ENCODE measurements at regions not wholly inside any gene's neighbourhood (a gene's known extent, or its start where the extent isn't known, plus 50 kb on each side); places are given as distances from the start of the nearest gene placed in this dataset.
"Not testable (repeated sequence)": the region's sequence is repeated elsewhere in the genome, so short reads cannot be mapped to it uniquely, and the experiment has no call there.

- Histone ChIP-seq H4K20me1 (ENCODE audit: insufficient read depth, low read length) (no peaks in the 10 kb centered on the region), H3K4me1 (ENCODE audit: insufficient read depth, low read length) (no peaks in the 10 kb centered on the region), H3K36me3 (ENCODE audit: insufficient read depth, low read length) (no peaks in the 10 kb centered on the region), H3K27me3 (ENCODE audit: insufficient read depth, low read length) (no peaks in the 10 kb centered on the region), H3K9me3 (ENCODE audit: low read depth, low read length) (no peaks in the 10 kb centered on the region), H3K79me2 (ENCODE audit: insufficient read depth, low read length) (no peaks in the 10 kb centered on the region), H2AFZ (ENCODE audit: low read length) (no peak overlapping the region), H3K4me2 (ENCODE audit: insufficient read depth, low read length) (no peak overlapping the region), H3K4me3 (ENCODE audit: insufficient read depth, low read length) (no peak overlapping the region), H3K27ac (ENCODE audit: low read depth, low read length) (no peak overlapping the region)
- no peak for TF ChIP-seq CTCF (IDR thresholded peaks at IDR 0.05; ENCODE audit: extremely low read depth, low read depth, low read length)
- DNase-seq (ENCODE audit: insufficient read length, low spot score, missing footprints) = no peak
Measured at GRCh38 chr2:13694673-13695072, 937.8 kb upstream of the LRATD1 start.

GRCh38 chr2:13696601-13697000, 935.9 kb upstream of the LRATD1 start:
- no peaks in the 10 kb centered on the region for H4K20me1 ChIP-seq (ENCODE audit: insufficient read depth, low read length)
- no peaks in the 10 kb centered on the region for H3K36me3 ChIP-seq (ENCODE audit: insufficient read depth, low read length)
- H3K79me2 ChIP-seq (ENCODE audit: insufficient read depth, low read length) = no peaks in the 10 kb centered on the region
- H3K27me3 ChIP-seq (ENCODE audit: insufficient read depth, low read length) = no peaks in the 10 kb centered on the region
- no peak overlapping the region for H3K4me2 ChIP-seq (ENCODE audit: insufficient read depth, low read length)
- no peaks in the 10 kb centered on the region for H3K4me1 ChIP-seq (ENCODE audit: insufficient read depth, low read length)
- no peaks in the 10 kb centered on the region for H3K9me3 ChIP-seq (ENCODE audit: low read depth, low read length)
- H2AFZ ChIP-seq (ENCODE audit: low read length) = no peak overlapping the region
- no peak overlapping the region for H3K4me3 ChIP-seq (ENCODE audit: insufficient read depth, low read length)
- no peak for DNase-seq (ENCODE audit: insufficient read length, low spot score, missing footprints)
- no peak for TF ChIP-seq CTCF (IDR thresholded peaks at IDR 0.05; ENCODE audit: extremely low read depth, low read depth, low read length)
- H3K27ac ChIP-seq (ENCODE audit: low read depth, low read length) = no peak overlapping the region

DNA sequence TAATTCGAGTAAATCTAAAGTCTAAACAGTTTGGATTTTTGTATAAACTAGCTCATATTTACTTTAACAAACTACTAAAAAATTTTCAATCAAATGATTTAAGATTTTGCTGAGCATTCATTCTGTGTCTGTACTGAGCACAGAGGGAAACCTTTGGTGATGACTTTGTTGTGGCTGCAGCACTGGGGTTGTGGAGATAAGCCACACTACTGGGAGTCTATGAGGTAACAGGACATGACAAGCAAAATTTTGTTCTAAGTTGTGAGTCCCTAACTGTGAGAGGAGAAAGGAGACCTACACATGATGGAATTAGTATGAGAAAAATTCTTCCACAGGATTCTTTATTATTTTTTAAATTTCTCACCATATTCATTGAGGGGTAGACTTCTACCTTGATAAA, 933.7 kb upstream of the LRATD1 start:
- Histone ChIP-seq H4K20me1 (ENCODE audit: insufficient read depth, low read length) (no peaks in the 10 kb centered on the region), H3K4me2 (ENCODE audit: insufficient read depth, low read length) (no peak overlapping the region), H3K36me3 (ENCODE audit: insufficient read depth, low read length) (no peaks in the 10 kb centered on the region), H3K4me1 (ENCODE audit: insufficient read depth, low read length) (no peaks in the 10 kb centered on the region), H3K79me2 (ENCODE audit: insufficient read depth, low read length) (no peaks in the 10 kb centered on the region), H2AFZ (ENCODE audit: low read length) (no peak overlapping the region), H3K4me3 (ENCODE audit: insufficient read depth, low read length) (no peak overlapping the region), H3K27me3 (ENCODE audit: insufficient read depth, low read length) (no peaks in the 10 kb centered on the region), H3K27ac (ENCODE audit: low read depth, low read length) (no peak overlapping the region), H3K9me3 (ENCODE audit: low read depth, low read length) (no peaks in the 10 kb centered on the region)
- TF ChIP-seq CTCF (IDR thresholded peaks at IDR 0.05; ENCODE audit: extremely low read depth, low read depth, low read length) = no peak
- DNase-seq (ENCODE audit: insufficient read length, low spot score, missing footprints) = no peak

DNA sequence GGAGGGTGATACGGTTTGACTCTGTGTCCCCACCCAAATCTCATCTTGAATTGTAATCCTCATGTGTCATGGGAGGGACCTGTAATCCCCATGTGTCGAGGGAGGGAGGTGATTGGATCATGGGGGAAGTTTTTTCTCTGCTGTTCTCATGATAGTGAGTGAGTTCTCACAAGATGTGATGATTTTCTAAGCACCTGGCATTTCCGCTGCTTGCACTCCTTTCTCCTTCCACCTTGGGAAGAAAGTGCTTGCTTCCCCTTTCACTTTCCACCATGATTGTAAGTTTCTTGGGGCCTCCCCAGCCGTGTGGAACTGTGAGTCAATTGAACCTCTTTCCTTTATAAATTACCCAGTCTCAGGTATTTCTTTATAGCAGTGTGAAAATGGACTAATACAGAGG, 932.6 kb upstream of the LRATD1 start:
- H2AFZ ChIP-seq (ENCODE audit: low read length); H3K27me3 ChIP-seq (ENCODE audit: insufficient read depth, low read length); H3K27ac ChIP-seq (ENCODE audit: low read depth, low read length); H4K20me1 ChIP-seq (ENCODE audit: insufficient read depth, low read length); H3K4me3 ChIP-seq (ENCODE audit: insufficient read depth, low read length); H3K9me3 ChIP-seq (ENCODE audit: low read depth, low read length); DNase-seq (ENCODE audit: insufficient read length, low spot score, missing footprints); H3K4me2 ChIP-seq (ENCODE audit: insufficient read depth, low read length); H3K36me3 ChIP-seq (ENCODE audit: insufficient read depth, low read length); H3K79me2 ChIP-seq (ENCODE audit: insufficient read depth, low read length); H3K4me1 ChIP-seq (ENCODE audit: insufficient read depth, low read length): not testable (repeated sequence)

GRCh38 chr2:13711154-13711553, 921.4 kb upstream of the LRATD1 start:
- Histone ChIP-seq H3K27me3 (ENCODE audit: insufficient read depth, low read length) (no peaks in the 10 kb centered on the region), H3K36me3 (ENCODE audit: insufficient read depth, low read length) (no peaks in the 10 kb centered on the region), H4K20me1 (ENCODE audit: insufficient read depth, low read length) (no peaks in the 10 kb centered on the region), H3K27ac (ENCODE audit: low read depth, low read length) (no peak overlapping the region), H3K79me2 (ENCODE audit: insufficient read depth, low read length) (no peaks in the 10 kb centered on the region), H3K4me3 (ENCODE audit: insufficient read depth, low read length) (no peak overlapping the region), H3K9me3 (ENCODE audit: low read depth, low read length) (no peaks in the 10 kb centered on the region), H2AFZ (ENCODE audit: low read length) (no peak overlapping the region), H3K4me1 (ENCODE audit: insufficient read depth, low read length) (no peaks in the 10 kb centered on the region), H3K4me2 (ENCODE audit: insufficient read depth, low read length) (no peak overlapping the region)
- TF ChIP-seq CTCF (IDR thresholded peaks at IDR 0.05; ENCODE audit: extremely low read depth, low read depth, low read length) = no peak
- DNase-seq (ENCODE audit: insufficient read length, low spot score, missing footprints) = no peak
